ENCODE measurements at regions not wholly inside any gene's neighbourhood (a gene's known extent, or its start where the extent isn't known, plus 50 kb on each side); places are given as distances from the start of the nearest gene placed in this dataset.

DNA sequence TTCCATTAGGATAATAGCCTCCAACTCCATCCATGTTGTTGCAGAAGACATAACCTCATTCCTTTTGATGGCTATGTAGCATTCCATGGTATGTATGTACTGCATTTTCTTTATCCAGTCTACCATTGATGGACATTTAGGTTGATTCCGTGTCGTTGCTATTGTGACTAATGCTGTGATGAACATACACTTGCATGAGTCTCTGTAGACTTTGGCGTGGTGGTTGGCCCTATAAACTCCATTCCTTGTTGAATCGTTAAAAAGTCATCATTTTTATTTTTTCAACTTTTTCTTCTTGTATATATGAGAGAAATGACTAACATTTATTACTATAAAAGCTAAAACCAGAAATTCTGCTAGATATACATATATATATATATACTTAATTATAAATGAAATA is 1491.9 kb upstream of the CDH6 start:
- no peaks in the 10 kb centered on the region for H3K79me2 ChIP-seq (ENCODE audit: control insufficient read depth, insufficient read depth, low read length)
- no TSS peak for BruUV-seq (replicated peaks)
- no peaks in the 10 kb centered on the region for H3K27me3 ChIP-seq (ENCODE audit: control insufficient read depth in 2 of 2, insufficient read depth in 2 of 2, low read length in 2 of 2)
- TF ChIP-seq MAX (IDR thresholded peaks at IDR 0.05; ENCODE audit: insufficient read depth, insufficient read length) (no peak), MYC (IDR thresholded peaks at IDR 0.05; ENCODE audit: low read depth, low read length) (no peak), CTCF (IDR thresholded peaks at IDR 0.05; ENCODE audit: extremely low read depth in 1 of 2, insufficient read depth in 1 of 2, low read depth in 1 of 2, low read length in 2 of 2) (no peak), EZH2 (IDR thresholded peaks at IDR 0.05; ENCODE audit: borderline replicate concordance, low read depth, low read length, severe bottlenecking) (no peak), POLR2A (IDR thresholded peaks at IDR 0.05; ENCODE audit: low read depth, low read length) (no peak), JUN (IDR thresholded peaks at IDR 0.05; ENCODE audit: borderline replicate concordance, insufficient read depth, insufficient read length, low read depth) (no peak)
- no peaks in the 10 kb centered on the region for H3K36me3 ChIP-seq (ENCODE audit: control insufficient read depth in 2 of 2, extremely low read depth in 1 of 2, insufficient read depth in 2 of 2, low read length in 2 of 2)
- peaks cover 4% of the 10 kb centered on the region for H3K9me3 ChIP-seq (replicated peaks; ENCODE audit: control insufficient read depth, insufficient read depth, low read length)
- H3K4me1 ChIP-seq (ENCODE audit: control insufficient read depth, extremely low read depth, insufficient read depth, low read length) = no peaks in the 10 kb centered on the region
- intact Hi-C loops (cut with micrococcal nuclease) = no loop called here
- no peaks in the 10 kb centered on the region for H4K20me1 ChIP-seq (replicated peaks; ENCODE audit: control insufficient read depth, extremely low read depth, insufficient read depth, low read length)
- H3K4me2 ChIP-seq (ENCODE audit: insufficient read depth, low read length) = no peak overlapping the region
- H2AFZ ChIP-seq (ENCODE audit: low read depth, low read length) = no peak overlapping the region
- H3K4me3 ChIP-seq (replicated peaks in 1 of 3; ENCODE audit: insufficient read depth in 1 of 3, low read depth in 1 of 3, low read length in 3 of 3) = no peak overlapping the region
- no peak overlapping the region for H3K27ac ChIP-seq (ENCODE audit: insufficient read depth, low read depth, low read length)
- no peak overlapping the region for H3K9ac ChIP-seq (replicated peaks; ENCODE audit: extremely low read depth, insufficient read depth, low read length)
- FAIRE-seq (no peak), DNase-seq (ENCODE audit: low read depth, low spot score) (no peak)
- ChIA-PET POLR2A (no interaction called here), CTCF (no interaction called here)
- H3K9me1 ChIP-seq (replicated peaks; ENCODE audit: control insufficient read depth, extremely low read depth, insufficient read depth, low read length) = no peaks in the 10 kb centered on the region
- dilution Hi-C loops (cut with MboI; ENCODE audit: extremely low pct_ligation_motif_present, low sequenced_read_pairs) = no loop called here

- BruUV-seq (replicated peaks) = no TSS peak
- Histone ChIP-seq H4K20me1 (replicated peaks; ENCODE audit: control insufficient read depth, extremely low read depth, insufficient read depth, low read length) (no peaks in the 10 kb centered on the region), H3K79me2 (ENCODE audit: control insufficient read depth, insufficient read depth, low read length) (no peaks in the 10 kb centered on the region), H3K36me3 (ENCODE audit: control insufficient read depth in 2 of 2, extremely low read depth in 1 of 2, insufficient read depth in 2 of 2, low read length in 2 of 2) (no peaks in the 10 kb centered on the region), H3K9ac (replicated peaks; ENCODE audit: extremely low read depth, insufficient read depth, low read length) (no peak overlapping the region), H3K4me3 (replicated peaks in 1 of 3; ENCODE audit: insufficient read depth in 1 of 3, low read depth in 1 of 3, low read length in 3 of 3) (no peak overlapping the region), H3K4me2 (ENCODE audit: insufficient read depth, low read length) (no peak overlapping the region), H3K9me1 (replicated peaks; ENCODE audit: control insufficient read depth, extremely low read depth, insufficient read depth, low read length) (no peaks in the 10 kb centered on the region), H3K27ac (ENCODE audit: insufficient read depth, low read depth, low read length) (no peak overlapping the region), H3K9me3 (replicated peaks; ENCODE audit: control insufficient read depth, insufficient read depth, low read length) (peaks cover 4% of the 10 kb centered on the region), H2AFZ (ENCODE audit: low read depth, low read length) (no peak overlapping the region), H3K27me3 (ENCODE audit: control insufficient read depth in 2 of 2, insufficient read depth in 2 of 2, low read length in 2 of 2) (no peaks in the 10 kb centered on the region), H3K4me1 (ENCODE audit: control insufficient read depth, extremely low read depth, insufficient read depth, low read length) (no peaks in the 10 kb centered on the region)
- dilution Hi-C loops (cut with MboI; ENCODE audit: extremely low pct_ligation_motif_present, low sequenced_read_pairs) = no loop called here
- ChIA-PET POLR2A (no interaction called here), CTCF (no interaction called here)
- no peak for TF ChIP-seq JUN (IDR thresholded peaks at IDR 0.05; ENCODE audit: borderline replicate concordance, insufficient read depth, insufficient read length, low read depth)
- no peak for TF ChIP-seq GATA2 (IDR thresholded peaks at IDR 0.05; ENCODE audit: insufficient read depth, insufficient read length, low read depth, low read length)
- TF ChIP-seq MAX (IDR thresholded peaks at IDR 0.05; ENCODE audit: insufficient read depth, insufficient read length) = no peak
- no peak for TF ChIP-seq CTCF (IDR thresholded peaks at IDR 0.05; ENCODE audit: extremely low read depth in 1 of 2, insufficient read depth in 1 of 2, low read depth in 1 of 2, low read length in 2 of 2)
- TF ChIP-seq FOS (IDR thresholded peaks at IDR 0.05; ENCODE audit: borderline replicate concordance, insufficient read depth, low read length) = no peak
- TF ChIP-seq POLR2A (IDR thresholded peaks at IDR 0.05; ENCODE audit: low read depth, low read length) = no peak
- TF ChIP-seq POLR2AphosphoS5 (IDR thresholded peaks at IDR 0.05; ENCODE audit: insufficient read depth, low read depth, low read length) = no peak
- no peak for TF ChIP-seq MYC (IDR thresholded peaks at IDR 0.05; ENCODE audit: low read depth, low read length)
- no peak for TF ChIP-seq EZH2 (IDR thresholded peaks at IDR 0.05; ENCODE audit: borderline replicate concordance, low read depth, low read length, severe bottlenecking)
- no peak for DNase-seq (ENCODE audit: low read depth, low spot score)
- intact Hi-C loops (cut with micrococcal nuclease) = no loop called here
- FAIRE-seq = no peak
Measured at GRCh38 chr5:29697785-29698414, 1495.6 kb upstream of the CDH6 start.

Measured in endothelial cell of umbilical vein (primary cell).